CD4-positive, alpha-beta T cell treated with Interleukin-10 for 1 hour (primary cell): ENCODE measurements at regions not wholly inside any gene's neighbourhood (a gene's known extent, or its start where the extent isn't known, plus 50 kb on each side); places are given as distances from the start of the nearest gene placed in this dataset.

ENCODE experiments used
- DNase-seq: peaks from one replicate; pipeline ENCODE4 v3.0.0-alpha.2; 2020

DNA sequence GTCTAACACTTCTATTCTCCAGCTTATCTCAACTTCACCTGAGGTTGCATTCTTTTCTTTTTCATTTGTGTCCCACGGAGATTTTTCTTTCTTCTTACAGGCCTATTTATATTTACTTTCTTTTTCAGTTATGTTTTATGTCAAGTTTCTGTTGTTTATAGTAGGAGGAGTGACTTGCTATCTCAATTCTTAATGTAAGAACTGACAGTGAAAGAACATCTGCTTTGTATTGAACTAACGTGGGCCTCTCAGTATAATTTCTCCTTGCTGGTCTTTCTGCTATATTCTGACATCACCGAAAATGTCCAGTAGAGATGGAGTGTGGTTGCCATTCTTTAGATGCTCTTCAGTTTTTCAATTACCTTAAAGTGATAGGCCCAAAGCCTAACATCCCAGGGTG, 521.7 kb downstream of the EPM2A start:
- no peak for DNase-seq

DNA sequence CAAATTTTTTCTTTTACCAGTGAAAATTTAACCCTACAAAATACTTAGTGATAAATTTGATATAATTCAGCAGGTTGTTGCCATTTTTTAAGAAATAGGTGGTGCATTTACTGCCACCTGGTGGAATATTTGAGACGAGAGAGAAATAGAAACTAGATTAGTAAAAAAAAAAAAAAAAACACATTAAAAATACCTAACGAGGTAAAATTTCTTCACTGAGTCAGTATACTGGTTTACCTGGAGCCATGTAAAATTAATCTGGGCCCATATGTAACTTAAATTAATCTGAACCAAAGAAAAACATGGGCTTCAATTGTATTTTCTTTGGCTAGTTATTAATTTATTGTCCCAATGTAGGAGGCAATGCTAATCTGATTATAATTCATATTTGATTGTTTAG, 520.8 kb downstream of the EPM2A start:
- DNase-seq, result peak; percentile 36

DNA sequence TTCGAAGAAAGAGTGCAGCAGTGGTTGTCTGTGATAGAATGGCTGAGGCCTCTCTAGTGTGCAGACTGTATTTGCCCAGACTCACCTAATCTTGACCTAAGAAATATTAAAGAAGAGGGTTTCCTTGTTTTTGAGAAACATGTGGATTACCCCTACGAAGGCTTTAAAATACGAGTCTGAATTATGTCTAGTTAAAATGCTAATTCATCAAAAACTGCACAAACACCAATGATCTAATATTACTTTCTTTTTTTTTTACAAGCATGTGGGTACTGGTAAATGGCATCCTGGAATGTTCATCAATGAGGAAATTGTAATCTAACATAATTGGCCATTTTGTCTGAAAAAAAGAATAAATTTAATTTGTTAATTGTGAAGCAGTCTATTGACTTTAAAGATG, 510.9 kb downstream of the EPM2A start:
- DNase-seq, result no peak

DNA sequence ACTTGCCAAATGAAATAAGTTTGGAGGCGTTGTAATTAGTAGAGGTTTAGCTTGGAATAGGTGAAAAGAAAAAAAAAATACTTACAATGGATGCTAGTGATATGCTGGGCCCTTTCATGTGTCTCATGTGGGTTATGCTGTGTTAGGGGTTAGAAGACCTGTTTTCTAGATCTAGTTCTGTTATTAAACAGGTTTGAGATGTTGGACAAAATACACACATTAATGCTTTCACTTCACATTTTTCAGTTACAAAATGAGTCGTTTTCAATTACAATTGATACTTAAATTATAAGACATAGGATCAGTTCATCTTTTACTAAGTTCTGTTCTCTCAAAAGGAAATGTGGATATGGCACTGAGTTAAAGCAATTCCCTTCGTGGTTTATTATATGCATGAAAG, 509.8 kb downstream of the EPM2A start:
- no peak for DNase-seq

DNA sequence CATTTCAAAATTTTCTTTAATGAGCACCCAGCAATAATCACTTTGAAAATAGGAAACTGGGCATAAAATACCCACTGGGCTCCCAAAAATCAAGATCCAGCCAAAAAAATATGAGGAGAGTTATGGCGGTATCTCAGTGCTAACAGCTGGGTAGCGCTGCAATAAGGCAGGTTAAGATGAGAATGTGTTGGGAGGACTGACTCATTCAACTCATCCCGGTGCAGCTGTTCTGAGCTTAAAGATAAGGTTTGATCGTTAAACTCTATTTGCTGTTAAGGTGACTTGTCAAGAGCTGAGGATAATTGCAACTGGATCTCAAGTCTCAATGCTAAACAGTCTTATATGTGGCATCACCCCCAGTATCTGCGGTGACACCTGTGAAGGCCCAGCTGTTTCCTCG, 507.7 kb downstream of the EPM2A start:
- DNase-seq, result no peak

DNA sequence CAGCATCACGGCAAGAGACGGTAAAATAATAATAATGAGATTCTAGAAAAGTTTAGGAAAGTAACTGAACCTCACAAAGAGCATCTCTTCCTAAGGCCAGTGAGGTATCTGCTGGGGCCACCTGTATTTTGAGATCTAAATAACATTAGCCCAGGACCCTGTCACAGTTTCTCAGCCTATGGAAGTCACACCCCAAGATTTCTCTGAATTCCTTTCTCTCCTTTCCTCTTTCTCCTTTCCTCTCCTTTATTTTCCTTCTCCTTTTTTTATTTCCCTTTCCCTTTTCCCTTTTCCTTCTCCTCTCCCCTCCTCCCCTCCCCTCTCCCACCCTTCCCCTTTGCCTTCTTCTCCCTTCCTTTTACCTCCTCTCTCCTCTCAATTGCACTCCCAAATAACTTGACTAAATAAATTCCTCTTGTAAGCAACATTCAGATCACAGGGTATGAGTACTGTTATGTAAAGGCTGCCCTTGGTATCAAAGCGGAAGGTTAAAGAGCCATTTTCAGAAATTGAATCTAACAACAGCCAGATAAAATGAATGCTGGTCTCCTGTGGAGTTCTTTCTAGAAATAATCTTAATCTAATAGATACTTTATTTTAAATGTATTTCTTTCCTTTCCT, 506.2 kb downstream of the EPM2A start:
- no peak for DNase-seq

DNA sequence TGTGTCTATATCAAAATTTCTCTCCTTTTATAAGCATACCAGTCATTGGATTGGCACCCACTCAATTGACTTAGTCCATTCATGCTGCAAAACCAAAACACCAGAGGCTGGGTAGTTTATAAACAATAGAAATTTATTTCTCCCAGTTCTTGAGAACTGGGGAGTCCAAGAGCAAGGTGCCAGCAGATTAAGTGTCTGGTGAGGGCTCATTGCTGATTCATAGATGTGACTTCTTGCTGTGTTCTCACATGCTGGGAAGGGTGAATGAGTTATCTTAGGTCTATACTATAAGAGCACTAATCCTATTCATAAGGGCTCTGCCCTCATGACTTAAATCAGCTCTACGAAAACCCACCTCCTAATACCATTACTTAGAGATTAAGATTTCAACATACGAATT, 501.4 kb downstream of the EPM2A start:
- DNase-seq, result no peak

DNA sequence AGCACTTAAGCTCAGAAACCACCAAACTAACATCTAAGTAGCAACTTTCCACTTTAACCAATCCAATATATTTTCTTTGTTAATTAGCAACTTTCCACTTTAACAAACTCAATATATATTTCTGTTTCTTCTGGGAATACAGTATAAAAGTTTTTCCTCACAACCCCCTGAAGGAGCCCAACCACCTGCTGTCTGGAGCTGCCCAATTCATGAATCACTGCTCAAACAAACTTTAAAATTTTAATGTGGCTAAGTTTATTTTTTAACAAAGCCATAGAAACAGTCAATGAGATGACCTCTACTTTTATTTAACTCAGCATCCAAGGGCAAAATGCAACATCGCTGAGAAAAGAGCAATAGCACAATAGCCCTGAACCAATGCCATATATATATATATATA, 500.1 kb downstream of the EPM2A start:
- DNase-seq, result no peak

DNA sequence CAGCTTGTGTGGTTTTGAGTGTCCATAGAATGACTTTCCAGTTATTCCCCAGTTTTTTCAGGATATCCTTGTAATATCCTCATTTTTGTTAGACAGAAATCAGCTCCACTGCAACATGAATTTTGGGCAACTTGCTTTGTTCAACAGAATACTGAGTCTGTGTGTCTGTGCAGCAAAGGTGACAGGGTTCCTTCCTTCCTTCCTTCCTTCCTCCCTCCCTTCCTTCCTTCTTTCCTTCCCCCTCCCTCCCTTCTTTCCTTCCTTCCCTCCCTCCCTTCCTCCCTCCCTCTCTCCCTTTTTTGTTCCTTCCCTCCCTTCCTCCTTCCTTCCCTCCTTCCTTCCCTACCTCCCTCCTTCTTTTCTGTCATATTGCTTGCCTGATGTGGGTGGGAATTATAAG, 496.5 kb downstream of the EPM2A start:
- DNase-seq, result no peak

DNA sequence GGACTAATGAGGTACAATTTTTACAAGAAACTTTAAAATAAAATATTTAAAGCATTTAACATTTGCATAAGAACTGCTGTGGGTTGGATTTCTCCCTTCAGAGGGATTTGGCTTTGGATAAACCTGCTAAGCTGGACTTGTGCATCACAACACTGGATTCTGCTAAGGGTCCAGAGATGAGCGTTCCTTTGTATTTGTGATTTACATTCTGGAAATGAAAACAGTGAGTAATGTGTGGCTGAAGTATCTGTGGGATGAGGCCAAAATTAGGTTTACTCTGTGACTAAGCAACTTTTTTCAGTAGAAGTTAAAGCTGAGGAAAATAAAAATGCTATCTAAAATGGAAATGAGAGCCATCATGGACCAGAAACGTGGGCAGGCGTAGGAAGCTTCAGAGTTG, 494.3 kb downstream of the EPM2A start:
- DNase-seq, result no peak

DNA sequence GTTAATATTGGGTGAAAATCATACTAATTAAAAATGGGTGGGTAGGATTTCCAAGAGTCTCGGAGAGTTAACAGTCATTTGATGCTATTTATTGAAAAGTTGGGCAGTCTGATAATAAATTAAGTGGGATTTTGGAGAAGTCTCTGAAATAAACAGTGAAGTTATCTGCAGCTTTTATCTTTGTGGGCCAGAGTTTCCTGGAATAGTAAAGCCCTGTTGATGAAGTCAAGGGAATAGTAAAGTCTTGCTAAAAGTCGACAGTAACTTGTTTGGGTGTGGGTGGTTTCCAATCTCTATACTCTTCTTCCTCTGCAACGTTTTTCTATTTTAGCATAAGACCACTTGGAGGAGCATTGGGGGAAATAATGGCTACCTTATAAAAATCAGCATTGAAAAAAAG, 493.6 kb downstream of the EPM2A start:
- DNase-seq, result no peak

DNA sequence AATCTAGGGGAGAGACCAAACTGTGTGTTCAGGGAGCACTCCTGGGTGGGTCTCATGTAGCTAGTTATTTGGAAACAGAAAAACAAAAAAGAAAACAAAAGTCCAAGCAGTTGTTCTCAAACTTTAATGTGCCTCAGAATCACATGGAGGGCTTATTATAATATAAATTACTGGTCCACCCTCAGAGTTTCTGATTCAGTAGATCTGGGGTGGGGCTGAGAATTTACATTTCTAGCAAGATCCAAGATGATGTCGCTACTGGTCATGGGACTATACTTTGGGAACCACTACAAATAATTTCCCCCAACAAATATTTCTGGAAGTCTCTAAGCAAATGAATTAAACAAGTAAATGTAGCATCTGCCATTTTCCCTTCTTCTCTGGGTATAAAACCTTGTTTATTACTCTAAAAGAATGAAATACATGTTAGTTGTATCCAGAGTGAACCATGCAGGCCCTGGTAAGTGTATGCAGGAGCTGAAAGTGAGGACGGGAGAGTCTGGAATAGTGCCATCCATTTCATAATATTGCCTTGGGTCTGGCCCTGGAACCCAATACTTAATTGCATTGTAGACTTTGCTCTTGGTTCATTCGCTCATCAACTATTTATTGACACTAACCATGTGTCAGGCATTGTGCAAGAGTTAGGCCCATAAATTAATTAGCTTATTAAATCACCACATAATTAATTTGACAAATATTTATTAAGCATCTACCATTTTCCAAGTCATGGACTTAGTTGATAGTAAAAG, 490.8 kb downstream of the EPM2A start:
- DNase-seq, result no peak

DNA sequence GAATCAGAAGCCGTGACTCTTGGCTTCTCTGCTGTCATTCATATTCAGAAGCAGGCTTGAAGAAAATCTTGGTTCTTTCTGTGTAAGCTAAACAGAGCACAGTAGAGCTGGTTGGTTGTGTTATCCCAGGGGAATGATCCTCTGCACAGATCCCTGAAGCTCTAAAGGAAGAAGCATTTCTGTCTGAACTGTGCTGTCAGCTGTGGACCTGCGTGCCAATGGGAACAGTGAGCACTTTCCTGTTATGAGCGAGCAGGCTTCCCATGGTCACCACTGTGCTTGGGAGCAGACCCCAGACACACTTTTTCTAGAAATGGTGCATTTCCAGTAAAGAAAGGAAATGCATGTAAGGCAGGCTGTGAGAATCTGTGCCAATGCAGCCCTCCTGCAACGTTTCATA, 490.2 kb downstream of the EPM2A start:
- no peak for DNase-seq

DNA sequence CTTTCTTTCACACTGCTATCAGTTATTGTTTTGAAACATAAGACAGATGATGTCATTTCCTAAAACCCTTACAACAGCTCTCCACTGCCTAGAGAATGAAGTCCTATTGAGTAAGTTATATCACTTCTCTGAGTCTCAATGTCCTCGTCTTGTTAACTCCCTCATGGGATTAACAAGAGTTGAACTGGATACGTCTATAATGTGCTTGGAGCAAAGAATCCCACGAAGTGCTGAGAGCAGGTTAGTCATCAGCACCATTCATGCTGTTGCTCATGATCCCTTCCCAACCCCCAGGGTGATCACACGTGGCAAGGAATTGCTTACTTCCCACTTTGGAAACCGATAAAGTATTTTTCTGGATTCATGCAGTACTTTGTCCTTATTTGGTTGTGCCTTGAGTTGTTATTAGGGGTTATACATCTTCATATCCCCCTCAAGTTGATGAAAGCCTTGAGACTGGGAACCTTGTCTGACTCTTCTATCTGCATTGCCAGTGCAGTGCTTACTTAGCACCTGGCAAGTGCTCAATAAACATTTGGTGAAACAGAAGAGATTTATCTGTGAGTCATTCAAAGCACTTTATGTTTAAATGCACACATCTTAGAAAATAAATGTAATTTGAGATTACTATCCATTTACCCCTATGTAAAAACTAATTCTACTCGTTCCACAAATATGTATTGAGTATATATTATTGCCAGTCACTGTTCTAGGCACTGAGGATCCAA, 487.5 kb downstream of the EPM2A start:
- DNase-seq, result no peak

DNA sequence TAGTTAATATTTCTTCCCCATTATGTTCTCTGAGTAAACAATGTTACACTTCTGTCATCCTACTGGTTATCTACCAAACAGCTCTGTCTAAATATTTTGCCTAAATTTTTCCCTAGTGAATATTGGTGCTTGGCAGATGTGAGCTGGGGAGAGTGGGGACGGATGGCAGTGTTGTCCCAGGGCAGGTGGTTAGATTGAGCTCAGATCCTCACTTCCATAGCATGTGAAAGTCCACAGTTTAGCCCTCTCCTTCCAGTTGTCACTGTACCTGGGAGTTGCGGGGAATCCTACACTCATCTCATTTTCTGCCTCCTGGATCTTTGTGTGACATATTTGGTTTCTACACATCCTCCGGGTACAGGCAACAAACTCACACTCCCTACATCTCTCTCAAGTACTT, 484.9 kb downstream of the EPM2A start:
- no peak for DNase-seq

DNA sequence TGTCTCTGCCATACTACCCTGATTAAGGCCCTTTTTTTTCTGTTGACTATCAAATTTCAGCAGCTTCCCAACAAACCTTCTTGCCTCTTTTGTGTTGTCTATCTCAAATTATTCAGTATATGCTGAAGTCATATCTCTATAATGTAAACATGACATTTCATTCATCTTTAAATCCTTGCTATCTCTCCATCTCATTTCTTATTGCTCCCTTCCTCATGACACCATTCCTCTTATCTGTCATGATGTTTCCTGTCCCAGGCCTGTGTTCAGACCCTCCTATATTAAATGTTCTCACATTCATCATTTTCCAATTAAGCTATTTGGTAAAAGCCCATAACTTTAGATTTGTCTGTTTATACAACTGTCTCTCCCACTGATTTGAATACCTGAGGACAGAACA, 482.6 kb downstream of the EPM2A start:
- no peak for DNase-seq

DNA sequence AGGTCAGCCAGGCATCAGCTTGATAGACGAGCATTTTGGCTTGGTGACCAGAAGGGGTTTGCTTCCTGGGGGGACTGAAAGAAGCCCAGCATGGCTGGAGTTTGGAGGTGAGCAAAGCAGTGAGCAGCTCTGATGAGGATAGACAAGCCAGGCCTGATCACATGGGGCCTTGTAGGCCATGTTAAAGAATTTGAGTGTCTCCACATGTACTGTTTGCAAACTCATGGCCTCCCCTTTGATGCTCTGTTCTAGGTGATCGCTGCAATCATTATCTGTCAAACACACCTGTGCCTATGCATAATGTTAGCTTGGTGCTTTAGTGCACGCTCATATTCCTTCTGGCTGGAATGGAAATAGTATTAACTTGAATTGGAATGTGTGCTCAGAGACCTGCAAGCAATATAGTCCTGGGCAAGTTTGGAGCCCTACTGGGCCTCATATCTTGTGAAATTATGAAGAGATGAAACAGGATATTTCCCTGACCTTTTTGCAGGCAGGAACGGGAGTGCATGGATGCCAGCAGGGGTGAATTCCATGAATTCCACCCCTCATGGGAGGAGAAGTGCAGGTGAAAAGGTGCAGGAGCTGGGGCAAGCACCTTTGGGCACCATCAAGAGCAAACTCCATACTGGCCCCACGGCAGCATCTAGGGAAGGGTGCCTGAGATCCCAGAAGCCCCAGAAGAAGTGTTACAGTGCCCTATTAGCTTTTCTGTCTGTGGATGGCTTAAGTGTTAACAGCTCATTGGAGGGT, 480.5 kb downstream of the EPM2A start:
- no peak for DNase-seq

DNA sequence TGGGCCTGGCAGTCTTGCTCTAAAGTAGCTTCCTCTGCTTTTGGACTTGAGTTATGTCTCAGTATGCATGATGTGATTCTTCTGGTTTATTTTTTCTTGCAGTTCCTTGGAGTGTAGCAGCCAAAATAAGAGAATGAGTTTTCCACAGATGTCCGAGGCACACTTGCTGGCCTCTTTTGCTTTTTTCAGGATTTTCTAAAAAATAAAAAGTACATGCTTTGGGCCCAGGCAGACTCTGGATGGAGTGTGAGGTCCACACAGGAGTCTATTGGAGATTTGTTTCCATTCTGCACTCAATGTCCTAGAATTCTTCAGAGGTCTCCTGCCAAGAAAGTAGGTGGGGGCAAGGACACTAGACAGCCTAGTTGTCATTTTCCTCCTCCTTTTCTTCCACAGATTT, 477.6 kb downstream of the EPM2A start:
- no peak for DNase-seq

DNA sequence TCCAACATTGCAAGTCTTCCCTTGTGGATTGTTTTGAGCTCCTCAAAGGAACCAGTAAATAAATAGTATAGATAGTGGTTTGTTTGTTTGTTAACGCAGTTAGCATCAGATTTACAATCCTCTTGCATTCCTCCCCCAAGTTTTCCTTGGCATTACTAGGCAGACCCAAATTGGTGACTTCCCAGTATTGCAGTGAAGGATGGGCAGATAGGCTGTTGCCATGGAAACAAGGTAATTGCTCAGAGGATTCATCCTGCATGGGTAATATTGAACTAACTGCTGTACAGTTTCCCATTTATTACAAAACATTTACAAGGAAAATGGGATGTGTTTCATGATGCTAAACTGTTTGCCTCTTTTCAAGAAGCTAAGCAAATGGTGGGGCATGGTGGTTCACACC, 477.2 kb downstream of the EPM2A start:
- DNase-seq, result no peak

DNA sequence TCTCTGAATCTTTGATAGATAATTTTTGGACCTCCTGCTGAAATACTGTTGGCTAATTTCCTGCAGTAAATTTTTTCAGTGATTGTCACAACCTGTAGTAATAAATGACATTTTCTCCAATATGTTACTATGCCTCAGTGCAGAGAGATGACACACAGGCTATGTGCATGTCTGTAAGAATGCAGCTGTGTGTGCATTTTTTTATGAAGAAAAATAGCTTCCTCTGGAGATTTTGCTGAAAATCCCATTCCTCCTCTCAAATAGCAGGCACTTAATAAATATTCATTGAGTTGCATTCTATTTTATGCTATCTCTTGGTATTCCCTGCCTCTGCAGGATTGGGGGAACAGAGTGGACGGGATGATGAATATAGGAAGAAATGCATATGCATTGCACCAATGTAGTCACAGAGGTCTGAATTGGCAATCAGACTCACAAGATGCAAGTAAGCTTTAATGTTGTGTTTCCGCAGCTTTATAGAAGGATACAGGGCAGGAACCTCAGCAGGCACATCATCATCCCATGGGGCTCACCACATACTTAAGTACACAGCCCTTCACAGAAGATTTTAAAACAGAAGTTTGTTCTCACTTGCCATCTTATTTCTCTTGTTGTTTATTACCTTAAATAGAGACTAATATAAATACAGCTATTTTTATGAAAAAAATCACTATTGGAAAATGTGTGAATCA, 474.7 kb downstream of the EPM2A start:
- DNase-seq, result no peak

DNA sequence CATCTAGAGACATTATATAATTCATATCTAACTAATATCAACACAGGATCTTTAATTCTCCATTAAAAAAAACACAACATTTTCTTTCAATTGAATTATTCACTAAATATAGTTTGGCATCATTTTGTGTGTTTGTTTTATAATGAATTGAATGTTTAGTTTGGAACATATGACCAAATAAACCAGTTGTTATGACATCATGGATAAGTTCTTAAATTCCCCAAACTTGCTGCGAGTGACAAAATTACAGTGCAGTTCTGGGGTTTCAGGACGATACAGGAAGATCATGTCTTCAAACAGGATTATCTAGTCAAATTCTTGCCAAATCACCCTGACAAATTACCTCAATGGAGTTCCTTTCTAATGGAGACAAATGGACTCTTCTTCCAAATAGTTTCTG, 473.6 kb downstream of the EPM2A start:
- no peak for DNase-seq

DNA sequence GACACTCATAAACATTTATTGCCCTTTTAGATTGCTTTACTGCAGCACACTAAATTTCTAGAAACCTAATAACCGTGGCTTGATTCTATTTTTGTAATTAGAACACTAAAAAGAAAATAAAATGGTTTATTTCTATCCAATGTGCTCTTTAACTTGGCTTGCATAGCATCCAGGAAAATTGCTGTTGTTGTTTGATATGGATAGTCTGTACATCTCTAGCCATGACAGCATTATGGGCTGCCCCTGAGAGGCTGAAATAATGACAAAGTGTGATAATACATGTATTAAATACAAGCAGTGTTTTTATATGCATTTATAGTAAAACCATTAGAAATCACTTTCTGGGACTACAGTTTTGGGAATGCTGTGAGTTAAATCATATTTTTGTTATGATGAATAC, 472.5 kb downstream of the EPM2A start:
- no peak for DNase-seq

DNA sequence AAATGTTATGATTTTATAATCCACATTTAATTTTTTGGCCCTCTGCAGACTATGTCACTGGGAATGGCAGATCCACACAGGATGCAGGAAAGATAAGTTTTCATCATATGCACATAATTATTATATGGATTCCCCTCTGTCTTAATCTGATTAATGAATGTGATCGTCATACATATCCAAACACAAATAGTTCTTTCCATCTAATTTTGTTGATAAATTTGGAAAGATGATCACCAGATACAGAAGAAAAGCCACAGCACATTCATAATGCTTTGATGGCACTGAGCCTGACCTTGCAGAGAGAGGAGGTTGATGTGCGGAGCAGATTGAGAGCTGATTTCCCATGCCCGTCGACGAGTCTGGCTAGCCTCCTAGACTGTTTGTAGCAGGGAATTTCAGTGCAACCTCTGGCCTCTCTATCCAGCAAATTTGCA, 471.5 kb downstream of the EPM2A start:
- DNase-seq, result no peak
